KG1 (cell line): ENCODE measurements at regions not wholly inside any gene's neighbourhood (a gene's known extent, or its start where the extent isn't known, plus 50 kb on each side); places are given as distances from the start of the nearest gene placed in this dataset.

ENCODE experiments used
- DNase-seq: peaks from one replicate; lab custom pipeline; 2025; lab: John Stamatoyannopoulos, UW

DNA sequence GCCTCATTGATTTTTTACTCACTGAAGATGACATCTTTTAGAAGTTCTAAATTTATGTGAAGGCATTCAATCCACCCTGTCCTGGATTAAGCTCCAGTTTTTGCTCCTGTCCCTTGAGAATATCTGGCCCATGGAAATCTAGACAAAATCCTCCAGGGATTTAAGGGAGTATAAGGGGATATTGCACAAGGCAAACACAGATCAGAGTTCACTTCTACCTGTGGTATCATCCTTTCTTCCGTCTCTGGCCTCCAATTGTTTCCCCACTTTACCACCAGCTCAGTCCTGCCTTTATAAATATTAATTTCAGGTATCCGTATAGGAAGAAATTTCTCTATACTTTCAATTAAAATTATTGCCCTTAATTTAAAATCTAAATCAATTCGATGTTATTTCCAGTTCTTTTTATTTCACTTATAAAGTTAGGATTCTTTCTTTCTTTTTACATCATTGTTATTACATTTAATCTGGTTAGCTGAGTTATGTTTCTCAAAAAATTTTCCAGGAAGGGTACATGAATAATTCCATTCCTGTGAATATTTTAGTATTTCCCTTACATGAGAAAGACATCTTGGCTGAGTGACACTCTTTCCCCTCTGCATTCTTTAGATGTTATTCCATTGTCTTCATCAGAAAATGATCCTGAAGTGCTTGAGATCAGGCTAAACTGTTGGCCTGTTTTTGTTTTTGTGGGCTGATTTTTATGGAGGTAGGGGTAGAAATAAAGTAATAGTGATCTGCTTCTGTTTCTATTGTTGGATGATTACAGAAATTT, 194.3 kb upstream of the MAP3K1 start:
- DNase-seq: no peak

DNA sequence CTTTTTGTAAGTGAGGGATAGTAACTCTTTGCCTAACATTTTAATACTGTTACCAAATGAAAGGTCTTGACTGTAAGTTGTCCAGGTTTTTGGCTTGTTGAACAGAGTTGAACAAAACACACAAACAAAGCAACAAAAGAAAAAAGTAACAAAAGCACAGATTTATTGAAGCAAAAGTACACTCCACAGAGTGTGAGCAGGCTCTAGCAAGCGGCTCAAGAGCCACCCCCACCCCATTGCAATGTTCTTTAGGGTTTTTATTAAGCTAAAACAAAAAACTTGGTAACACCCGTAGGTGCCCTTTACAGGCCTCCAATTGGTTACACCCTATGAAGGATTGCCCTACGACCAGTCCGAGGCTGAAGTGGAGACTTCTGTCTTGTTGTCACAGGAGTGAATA, 197.4 kb upstream of the MAP3K1 start:
- DNase-seq: no peak

DNA sequence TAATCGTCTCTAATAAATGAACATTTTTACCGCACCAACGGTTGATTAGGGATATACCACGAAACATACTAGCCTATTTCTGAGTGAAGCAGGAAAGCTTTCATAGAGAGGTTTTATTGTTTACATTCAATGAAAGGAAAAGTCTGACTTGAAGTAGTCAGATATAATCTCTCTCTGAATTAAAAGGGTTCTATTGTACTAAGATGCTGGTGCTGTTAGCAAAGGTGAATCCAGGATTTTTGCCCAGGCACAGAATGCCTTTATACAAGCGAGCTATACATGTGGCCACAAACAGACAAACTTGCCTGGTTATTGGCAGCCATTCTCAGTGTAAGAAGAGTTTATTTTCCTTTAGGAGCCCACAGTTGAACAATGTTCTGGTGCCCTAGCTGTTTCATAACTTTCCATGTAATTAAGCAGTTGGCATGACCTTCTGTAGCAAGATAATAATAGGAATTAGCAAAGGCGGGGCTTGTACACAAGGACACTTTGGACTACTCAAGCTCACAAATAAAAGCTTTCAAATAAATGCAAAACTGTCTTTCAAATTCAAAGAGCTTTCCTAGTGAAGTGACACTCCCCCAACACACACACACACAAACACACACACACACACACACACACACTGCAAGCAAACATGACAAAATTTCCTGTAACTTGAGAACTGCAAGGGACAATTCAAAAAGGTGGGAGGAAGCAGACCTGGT, 198.7 kb upstream of the MAP3K1 start:
- DNase-seq: no peak

DNA sequence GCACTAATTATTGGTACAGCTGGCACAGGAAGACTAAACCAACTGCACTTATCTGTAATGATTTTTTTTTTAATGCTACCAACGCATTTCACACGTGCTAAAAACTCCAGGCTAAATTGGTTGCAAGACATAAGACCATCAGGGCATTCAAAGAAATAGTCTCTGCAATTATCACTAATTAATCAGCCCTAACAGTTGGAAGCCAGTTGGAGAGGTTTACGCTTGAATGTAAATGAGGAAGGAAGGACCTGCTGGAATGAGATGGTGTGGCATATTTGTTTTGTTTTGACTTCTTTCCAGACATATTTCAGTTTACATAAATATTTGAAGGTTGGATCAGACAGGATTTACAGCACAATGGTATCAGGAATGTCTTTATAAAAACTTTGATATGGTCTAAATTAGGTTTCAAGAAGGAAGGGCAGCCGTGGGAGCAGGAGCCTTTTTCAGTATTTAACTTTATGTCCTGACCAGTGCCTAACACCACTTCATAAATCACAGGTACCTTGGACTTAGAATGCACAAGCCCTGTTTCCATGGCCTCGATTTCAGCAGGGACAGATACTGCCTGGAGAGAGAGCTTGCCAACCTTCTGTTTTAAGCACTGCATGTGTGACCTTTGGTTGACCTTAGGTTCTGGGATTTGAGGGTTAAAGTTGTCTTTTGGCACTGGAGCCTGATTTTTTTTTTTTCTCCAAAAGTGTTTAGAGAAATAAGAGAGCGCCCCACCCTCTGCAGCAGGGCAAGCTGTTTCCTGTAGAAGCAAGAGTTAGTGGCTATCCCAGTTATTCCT, 199.8 kb upstream of the MAP3K1 start:
- no peak for DNase-seq

DNA sequence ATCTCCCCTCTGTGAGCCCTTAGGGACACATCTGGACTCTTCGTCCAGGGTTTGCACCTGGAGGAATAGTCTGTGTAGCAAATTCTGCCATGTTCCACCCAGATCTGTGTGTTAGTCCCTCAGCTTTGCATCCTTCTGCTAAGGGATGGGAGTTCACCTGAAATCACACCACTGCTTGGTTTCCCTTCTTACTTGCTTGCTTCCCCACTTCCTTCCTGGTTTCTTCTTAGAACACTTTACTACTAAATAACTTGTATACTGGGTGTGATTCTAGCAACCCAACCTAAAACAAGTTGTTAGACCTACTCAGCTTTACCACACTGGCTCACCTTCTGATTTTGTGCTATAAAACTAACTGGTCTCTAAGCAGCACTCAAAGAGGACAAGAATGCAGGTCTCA, 202.6 kb upstream of the MAP3K1 start:
- DNase-seq: no peak

DNA sequence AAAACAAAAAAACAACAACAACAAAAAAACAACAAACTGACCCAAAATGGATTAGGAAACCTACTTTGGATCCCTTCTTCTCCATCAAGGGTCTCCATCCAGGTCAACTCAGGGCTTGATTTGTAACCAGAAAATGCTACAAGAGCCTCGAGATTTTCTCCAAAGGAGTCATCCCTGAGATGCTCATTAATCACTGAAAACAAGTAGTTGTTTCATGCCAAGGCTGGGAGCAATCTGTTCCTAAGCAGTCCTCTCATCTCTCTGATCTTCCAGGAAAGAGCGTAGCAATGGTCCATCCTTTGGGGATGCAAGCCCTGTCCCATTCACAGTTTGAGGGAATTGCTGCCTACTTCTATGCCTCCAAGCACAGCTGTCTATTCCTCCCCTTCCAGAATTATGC, 203.0 kb upstream of the MAP3K1 start:
- no peak for DNase-seq

DNA sequence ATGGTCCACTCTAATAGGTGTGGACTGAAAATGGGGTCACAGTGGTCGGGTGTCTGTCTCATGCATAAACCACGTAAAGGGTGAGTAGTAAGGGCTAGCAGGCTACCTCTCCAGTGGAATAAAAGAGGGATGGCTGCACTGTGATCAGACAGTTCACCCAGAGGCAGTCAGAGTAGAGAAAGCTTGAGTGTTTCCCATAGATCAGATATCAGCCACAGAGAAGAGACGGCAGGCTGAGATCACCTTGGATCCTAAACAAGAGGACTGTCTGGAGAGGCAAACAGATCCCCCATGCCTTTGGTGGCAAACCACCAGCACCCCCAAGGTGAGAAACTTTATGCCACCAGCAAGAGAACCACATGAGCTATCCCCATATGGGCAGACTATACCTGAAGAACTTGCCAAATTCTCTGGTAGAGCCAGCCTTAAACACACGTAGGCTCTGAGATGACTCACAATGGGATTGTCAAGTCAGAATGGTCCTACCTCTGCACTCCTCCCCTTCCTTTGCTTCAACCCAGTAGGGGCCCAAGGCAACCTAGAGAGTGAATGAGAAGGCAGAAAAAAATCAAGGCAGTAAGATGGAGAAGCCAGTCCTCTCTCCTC, 205.2 kb upstream of the MAP3K1 start:
- no peak for DNase-seq

DNA sequence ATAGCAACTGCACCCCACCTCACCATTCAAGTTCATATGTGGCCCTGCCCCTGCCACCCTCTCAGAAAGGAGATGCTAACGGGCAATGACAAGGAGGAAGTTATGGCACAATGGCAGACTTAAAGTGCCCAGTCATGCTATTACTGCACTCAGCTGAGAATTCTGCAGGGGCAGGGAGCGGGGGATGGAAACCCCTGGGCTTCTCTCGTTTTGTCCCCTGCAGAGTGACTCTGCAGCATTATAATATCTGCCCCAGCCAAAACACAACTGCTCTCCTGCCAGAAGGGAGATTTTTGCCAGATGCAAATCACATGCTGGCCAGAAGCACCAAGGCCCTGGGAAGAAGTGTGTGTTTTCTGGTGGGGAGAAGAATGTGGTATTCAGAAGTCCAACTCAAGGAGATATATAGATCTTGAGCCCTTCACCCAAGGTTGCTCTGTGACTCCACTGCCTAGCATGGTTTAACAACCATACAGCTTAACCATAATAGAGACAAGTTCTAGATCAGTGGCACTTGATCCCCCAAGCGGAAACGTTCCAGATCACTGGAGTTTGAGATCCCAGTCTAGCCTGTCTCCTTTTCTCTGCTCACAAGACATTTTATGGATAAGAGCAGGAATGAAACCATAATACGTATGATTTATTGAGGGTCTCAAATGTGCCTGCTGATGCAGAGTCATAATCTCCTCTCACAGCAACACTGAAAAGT, 207.0 kb upstream of the MAP3K1 start:
- DNase-seq: no peak

DNA sequence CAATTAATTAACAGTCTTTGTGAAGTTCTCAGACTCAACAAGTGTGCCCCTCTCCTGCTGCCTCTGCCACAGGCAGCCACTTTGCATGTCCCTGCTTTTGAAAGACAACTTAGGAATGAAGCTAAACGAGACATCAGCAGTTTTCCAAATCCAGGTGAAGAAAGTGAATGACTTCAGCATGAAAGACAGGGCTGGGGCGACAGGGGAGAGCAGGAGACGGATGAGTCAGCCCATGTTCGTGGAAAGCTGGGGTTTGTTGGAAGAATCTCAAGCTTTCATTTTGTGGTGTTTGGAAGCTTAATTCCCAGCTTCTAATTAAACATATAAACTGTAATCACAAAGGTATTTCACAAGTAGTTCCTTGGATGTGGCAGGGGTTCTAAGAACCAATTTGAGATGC, 207.8 kb upstream of the MAP3K1 start:
- DNase-seq: no peak

DNA sequence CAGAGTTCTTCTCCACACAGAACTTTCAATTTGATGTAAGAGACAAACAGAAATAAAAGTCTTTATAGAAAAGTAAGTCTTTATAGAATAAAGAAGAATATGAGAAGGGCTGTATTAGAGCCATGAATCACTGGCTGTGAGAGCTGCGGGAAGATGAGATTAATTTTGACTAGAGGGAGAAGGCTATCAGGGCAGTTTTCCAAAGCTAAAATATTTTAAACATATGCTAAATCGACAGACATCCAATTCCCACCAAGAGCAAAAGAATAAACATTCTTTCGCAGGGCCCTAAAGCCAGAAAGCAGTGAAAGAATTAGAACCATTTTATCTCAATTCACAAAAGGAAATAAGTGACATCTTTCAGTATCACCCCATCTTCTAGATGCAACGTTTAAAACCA, 208.3 kb upstream of the MAP3K1 start:
- DNase-seq: no peak

DNA sequence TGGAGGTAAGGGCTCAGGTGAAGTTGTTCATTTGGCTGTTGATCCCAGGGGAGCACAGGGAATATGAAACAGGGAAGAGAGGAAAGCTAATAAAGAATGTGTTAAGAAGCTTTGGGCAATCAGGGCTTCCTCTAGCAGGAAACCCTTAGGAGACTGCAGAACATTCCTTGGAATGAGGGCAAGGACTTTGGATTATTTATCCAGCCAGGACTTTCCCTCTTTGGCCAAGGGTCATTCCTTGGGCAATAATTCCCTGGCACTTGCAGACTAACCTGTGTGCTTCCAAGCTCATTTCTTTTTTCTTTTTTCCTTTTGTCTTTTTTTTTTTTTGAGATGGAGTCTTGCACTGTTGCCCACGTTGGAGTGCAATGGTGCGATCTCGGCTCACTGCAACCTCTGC, 209.2 kb upstream of the MAP3K1 start:
- DNase-seq: no peak

DNA sequence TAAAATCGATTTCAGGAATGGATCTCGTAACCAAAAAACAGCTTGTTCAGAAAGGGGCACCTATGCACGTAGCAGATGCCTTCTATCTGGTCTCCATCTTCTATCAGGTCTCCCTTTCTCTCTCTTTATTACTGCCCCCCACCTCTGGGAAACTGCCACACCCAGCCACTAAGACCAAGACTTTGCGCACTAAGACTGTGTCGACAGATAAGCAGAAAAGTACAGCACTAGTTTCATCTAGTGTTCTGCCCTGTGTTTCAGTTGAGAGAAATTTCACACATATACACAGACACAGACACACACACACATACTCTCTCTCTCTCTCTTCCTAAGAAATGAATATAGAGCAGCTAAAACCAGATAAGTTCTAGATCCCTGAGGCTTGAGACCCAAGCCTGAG, 210.1 kb upstream of the MAP3K1 start:
- DNase-seq: no peak

DNA sequence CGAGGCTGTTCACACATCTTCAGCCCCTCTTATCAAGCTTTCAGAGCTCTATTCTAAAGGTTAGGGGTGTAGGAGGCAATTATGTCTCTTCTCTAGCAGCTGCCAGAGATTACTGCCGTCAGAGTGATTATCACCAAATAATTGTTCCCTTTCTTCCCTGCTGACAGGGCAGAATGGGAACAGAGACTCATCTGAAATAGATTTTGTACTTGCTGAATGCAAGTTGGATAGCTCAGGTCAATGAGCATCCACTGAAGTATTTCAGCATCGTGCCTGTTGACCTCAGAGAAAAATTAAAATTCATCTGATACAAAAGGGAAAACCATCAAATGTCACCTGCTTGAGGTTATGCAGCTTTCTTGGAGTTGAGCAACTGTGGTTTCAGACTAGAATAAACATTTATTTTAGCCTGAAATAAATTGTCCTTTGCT, 213.7 kb upstream of the MAP3K1 start:
- no peak for DNase-seq

DNA sequence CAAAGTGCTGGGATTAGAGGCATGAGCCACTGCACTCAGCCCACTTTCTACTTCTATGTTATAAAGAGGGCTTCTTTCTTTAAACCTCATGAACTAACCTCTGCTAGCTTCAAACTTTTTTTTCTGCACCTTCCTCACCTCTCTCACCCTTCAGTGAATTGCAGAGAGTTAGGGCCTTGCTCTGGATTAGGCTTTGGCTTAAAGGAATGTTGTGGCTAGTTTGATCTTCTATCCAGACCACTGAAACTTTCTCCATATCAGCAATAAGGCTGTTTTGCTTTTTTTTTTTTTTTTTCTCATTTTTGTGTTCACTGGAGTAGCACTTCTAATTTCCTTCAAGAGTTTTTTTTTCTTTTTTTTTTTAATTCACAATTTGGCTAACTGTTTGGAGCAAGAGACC, 216.4 kb upstream of the MAP3K1 start:
- no peak for DNase-seq

DNA sequence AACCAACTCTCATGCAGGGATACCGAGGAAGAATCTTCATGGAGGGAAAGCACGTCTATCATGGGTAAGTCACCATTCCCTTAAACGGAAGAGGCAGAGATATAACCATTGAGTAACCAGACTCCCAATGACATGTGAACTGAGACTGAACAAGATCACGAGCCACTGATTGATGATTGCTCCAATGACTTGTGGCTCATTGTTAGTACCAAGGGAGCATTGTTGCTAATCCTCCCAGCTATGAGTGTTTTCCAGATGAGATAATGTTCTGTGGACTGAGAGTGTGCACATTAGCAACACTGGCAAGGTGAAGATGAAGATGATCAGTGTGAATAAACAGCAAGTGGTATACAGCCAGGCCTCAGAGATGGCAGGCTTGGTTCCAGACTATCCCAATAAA, 219.2 kb upstream of the MAP3K1 start:
- DNase-seq: no peak

DNA sequence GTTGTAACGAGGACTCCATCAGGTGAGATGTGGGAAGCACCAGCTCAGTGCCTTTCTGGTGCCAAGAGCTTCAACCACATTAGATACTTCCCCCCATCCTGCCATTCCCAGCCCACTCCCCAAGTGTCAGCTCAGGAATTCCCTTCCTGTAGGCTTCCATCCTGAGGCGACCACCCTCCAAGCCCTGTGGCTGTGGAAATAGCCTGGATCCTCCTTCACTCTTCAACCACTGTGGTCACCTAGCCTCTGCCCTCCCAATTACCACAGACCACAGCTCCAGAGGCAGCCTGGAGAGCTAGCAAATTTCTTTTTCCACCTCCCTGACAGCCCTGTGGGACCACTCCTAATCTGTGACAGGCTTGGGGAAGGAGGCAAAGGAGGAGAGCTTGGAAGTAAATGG, 219.8 kb upstream of the MAP3K1 start:
- DNase-seq: no peak

DNA sequence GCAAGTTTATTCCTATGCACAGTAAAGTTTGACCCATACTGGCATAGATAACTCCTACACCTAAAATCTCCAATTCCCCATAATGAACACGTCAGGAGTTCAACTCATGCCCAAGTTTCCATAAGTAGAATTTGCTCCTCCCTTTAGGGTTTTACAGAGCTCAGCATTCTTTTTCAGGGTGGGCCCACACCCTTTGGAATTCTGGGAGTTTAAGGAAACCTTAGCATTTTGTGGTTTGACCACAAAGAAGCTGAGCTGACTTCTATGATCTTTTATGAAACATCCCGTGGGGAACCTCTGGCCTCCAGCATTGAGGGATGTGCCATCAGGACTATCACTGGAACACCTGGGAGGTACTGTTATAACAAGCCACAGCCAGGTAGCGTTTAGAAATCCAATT, 220.6 kb upstream of the MAP3K1 start:
- DNase-seq: no peak

DNA sequence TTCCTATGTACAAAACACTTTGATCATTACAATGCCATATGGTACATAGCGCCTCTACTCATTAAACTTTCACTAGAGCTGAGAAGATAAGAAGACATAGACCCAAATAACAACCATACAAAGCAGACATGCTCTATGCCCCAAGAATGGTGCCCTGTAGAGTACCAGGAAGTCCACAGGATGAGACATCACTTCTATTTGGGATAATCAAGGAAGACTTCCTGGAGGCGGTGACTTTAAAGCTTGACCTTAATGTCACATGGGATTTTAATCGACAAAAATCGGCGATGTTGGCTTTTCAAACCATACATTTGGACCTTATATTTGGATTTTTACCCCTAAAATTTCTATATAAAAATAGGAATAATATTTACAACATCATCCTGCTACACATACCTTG, 224.3 kb upstream of the MAP3K1 start:
- DNase-seq: no peak

DNA sequence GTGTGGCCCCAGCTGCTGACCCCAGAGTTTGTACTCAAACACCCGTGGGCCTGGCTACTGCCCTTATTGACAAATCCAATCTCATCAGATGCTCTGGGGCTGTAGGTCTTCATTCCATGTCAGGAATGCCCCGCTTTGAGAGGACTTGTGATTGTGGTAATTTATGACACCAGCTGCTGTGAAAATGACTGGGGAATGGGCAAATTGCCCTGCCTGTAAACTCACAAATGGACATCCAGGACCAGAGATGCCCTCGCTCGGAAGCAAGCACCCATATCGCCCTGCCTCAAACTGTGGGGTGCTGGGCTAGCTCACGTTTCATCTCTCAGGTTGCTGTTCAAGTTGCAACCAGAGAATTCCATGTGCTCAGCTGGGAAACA, 225.9 kb upstream of the MAP3K1 start:
- DNase-seq: no peak

DNA sequence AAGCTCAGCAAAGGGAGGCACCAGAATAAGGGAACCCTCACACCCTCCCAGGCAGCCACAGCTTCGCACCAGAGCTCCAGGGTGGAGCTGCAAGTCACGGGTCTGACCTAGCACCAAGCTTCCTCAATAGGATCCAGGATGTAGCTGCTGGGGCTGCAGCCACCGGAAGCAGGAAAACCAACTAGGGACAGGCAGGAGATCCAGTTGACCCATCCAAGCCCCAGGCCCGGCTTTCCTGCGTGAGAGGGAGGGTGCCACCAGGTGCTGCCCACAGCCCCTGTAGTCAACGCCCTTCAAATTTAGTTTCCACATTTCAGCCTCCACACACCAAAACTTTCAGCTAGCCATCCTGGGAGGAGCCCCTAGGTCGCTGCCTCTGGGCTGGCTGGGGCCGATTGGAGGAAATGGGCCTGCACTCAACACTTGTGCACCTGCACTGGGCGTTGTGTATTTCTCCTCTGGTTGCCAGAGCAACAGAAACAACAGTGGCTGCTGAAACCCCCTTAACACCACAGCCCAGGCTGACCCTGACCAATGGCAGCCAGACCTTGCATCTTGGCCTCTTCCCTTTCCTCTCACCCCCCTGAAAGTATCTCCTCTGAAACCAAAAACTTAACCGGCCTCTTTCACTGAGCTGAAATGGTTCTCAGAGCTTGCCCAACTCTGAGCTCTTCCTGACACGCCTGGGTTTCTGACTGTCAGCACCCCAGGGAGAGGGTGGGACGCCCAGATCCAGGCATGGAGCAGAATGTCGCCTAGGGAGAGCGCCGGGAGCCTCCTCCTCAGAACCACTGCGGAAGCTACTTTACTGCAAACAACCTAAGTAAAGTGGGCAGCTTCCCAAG, 226.5 kb upstream of the MAP3K1 start:
- no peak for DNase-seq

DNA sequence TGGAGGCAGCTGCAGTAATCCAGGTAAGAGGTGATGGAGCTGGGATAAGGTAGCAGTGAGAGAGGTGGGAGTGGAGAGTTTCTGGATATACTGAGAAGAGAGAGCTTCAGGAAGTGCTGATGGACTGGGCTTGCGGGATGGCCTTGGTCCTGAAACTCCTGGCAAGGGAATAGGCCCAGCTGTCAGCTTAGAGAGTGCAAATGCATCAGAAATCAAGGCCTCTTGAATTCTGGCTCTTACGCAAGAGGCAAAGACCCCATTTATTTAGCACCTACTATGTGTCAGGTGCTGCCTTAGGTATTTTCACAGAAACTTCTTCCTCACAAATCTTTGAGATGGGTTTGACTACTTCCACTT, 227.2 kb upstream of the MAP3K1 start:
- DNase-seq: no peak
